ENCODE measurements at regions not wholly inside any gene's neighbourhood (a gene's known extent, or its start where the extent isn't known, plus 50 kb on each side); places are given as distances from the start of the nearest gene placed in this dataset.
A peak's percentile ranks its signal among the peaks of the same experiment; 100 is the strongest.
"Not testable (repeated sequence)": the region's sequence is repeated elsewhere in the genome, so short reads cannot be mapped to it uniquely, and the experiment has no call there.

GRCh38 chr12:104888481-104888880 is 69.6 kb downstream of the SLC41A2 start:
- H3K36me3 ChIP-seq: no peaks in the 10 kb centered on the region
- no peaks in the 10 kb centered on the region for H3K9me3 ChIP-seq
- no peak overlapping the region for H3K4me3 ChIP-seq
- H3K27me3 ChIP-seq: no peaks in the 10 kb centered on the region
- no peak for DNase-seq
- intact Hi-C loops (cut with DNase I; ENCODE audit: low total_unique reads): no loop called here
- no peak for ATAC-seq
- TF ChIP-seq, protein P1, sequence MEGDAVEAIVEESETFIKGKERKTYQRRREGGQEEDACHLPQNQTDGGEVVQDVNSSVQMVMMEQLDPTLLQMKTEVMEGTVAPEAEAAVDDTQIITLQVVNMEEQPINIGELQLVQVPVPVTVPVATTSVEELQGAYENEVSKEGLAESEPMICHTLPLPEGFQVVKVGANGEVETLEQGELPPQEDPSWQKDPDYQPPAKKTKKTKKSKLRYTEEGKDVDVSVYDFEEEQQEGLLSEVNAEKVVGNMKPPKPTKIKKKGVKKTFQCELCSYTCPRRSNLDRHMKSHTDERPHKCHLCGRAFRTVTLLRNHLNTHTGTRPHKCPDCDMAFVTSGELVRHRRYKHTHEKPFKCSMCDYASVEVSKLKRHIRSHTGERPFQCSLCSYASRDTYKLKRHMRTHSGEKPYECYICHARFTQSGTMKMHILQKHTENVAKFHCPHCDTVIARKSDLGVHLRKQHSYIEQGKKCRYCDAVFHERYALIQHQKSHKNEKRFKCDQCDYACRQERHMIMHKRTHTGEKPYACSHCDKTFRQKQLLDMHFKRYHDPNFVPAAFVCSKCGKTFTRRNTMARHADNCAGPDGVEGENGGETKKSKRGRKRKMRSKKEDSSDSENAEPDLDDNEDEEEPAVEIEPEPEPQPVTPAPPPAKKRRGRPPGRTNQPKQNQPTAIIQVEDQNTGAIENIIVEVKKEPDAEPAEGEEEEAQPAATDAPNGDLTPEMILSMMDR (IDR thresholded peaks at IDR 0.05 in 4 of 5, conservative IDR thresholded peaks at IDR 0.05 in 1 of 5): no peak
- H3K27ac ChIP-seq: no peak overlapping the region
- H3K4me1 ChIP-seq: no peaks in the 10 kb centered on the region
- in situ Hi-C loops (cut with MboI; ENCODE audit: low sequenced_read_pairs in 4 of 4): no loop called here

DNA sequence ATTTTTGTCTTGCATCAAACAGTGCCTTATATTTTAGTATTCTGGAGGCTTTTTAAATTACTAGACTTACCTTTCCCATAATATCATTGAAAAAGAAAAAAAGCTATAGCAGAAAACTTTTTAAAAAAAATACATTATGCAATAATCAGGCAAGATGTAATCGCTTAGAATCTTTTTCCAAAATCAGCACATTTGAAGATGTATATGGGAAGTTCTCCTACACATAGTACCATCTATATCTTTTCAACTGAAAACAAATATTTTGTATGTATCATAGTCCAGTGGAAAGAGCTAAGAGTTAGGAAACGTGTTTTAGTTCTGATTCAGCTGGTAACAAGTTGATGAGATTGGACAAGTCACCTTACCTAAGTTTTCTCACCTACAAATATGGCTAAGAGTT is 70.6 kb downstream of the SLC41A2 start:
- no peaks in the 10 kb centered on the region for H3K4me1 ChIP-seq
- no peak overlapping the region for H3K27ac ChIP-seq
- H3K36me3 ChIP-seq: no peaks in the 10 kb centered on the region
- intact Hi-C loops (cut with DNase I; ENCODE audit: low total_unique reads) (no loop called here), in situ Hi-C loops (cut with MboI; ENCODE audit: low sequenced_read_pairs in 4 of 4) (no loop called here)
- ATAC-seq: no peak
- TF ChIP-seq, protein P1 (IDR thresholded peaks at IDR 0.05 in 4 of 5, conservative IDR thresholded peaks at IDR 0.05 in 1 of 5): no peak
- no peak for TF ChIP-seq POLR2A (IDR thresholded peaks at IDR 0.05)
- no peaks in the 10 kb centered on the region for H3K27me3 ChIP-seq
- no peak for DNase-seq
- no peaks in the 10 kb centered on the region for H3K9me3 ChIP-seq
- no peak overlapping the region for H3K4me3 ChIP-seq

DNA sequence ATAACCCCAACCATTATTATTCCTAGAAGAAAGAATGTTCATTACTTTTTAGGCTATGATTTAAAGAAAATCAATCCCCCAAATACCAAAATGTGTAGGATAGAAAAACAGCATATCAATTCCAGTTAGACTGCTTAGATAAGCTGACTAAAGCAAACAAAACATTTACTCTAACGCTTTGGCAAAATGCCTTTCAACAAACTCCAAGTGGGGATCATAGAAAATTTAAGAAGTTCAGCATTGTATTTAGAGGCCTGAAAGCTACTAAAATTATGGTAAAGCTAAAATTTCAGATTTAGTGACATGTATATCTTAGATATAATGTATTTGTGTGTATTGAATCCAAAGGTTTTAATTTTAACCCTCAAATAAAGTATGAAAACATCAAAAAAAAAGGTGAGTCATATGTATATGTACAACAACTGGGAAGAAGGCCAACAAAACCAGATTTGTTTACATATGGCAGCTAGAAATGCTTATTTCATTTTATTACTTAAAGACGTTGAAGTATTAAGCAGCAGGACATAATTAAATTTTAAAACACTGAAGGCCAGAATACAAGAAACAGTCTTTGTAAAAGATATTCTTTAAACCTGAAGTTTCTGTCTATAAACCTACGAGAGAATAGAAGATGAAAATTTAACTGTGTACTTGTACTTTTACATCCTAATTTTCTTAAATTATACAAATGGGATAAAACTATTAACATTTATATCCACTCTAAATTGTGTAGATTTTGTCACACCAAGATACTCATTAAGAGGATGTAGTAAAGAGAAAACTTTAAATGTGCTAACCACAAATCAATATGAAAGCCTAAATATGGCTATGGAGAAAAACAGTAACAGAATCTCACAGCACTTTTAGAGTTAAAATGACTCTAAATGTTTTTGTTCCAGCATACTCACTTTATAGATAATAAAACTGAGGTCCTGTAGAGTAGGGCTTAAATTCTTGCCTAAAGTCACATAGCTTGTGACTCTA is 71.4 kb downstream of the SLC41A2 start:
- in situ Hi-C loops (cut with MboI; ENCODE audit: low sequenced_read_pairs in 4 of 4) (no loop called here), intact Hi-C loops (cut with DNase I; ENCODE audit: low total_unique reads) (no loop called here)
- no peak for ATAC-seq
- DNase-seq: no peak
- no peaks in the 10 kb centered on the region for H3K9me3 ChIP-seq
- H3K4me3 ChIP-seq: no peak overlapping the region
- H3K27me3 ChIP-seq: no peaks in the 10 kb centered on the region
- no peaks in the 10 kb centered on the region for H3K36me3 ChIP-seq
- H3K27ac ChIP-seq: no peak overlapping the region
- no peaks in the 10 kb centered on the region for H3K4me1 ChIP-seq
- TF ChIP-seq, protein P1 (IDR thresholded peaks at IDR 0.05 in 4 of 5, conservative IDR thresholded peaks at IDR 0.05 in 1 of 5): no peak
- no peak for TF ChIP-seq POLR2A (IDR thresholded peaks at IDR 0.05)

DNA sequence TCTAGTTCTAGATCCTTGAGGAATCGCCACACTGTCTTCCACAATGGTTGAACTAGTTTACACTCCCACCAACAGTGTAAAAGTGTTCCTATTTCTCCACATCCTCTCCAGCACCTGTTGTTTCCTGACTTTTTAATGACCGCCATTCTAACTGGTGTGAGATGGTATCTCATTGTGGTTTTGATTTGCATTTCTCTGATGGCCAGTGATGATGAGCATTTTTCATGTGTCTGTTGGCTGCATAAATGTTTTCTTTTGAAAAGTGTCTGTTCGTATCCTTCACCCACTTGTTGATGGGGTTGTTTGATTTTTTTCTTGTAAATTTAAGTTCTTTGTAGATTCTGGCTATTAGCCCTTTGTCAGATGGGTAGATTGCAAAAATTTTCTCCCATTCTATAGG is 79.2 kb downstream of the SLC41A2 start:
- intact Hi-C loops (cut with DNase I; ENCODE audit: low total_unique reads) (loop anchor here (1.0 kb wide), 1 partner anchor 497 kb away; no protein-coding TSS in a partner anchor), in situ Hi-C loops (cut with MboI; ENCODE audit: low sequenced_read_pairs in 4 of 4) (loop anchor here (5.0 to 10.0 kb wide), 3 partner anchors 494 to 674 kb away; no protein-coding TSS in a partner anchor)
- ATAC-seq, H3K36me3 ChIP-seq, H3K4me1 ChIP-seq, H3K27me3 ChIP-seq, H3K4me3 ChIP-seq, H3K27ac ChIP-seq, H3K9me3 ChIP-seq, DNase-seq: not testable (repeated sequence)

GRCh38 chr12:104877103-104877705 is 80.9 kb downstream of the SLC41A2 start:
- DNase-seq (no peak), ATAC-seq (peak in 1 of 2 donors; percentile 44)
- TF ChIP-seq, protein P1 (IDR thresholded peaks at IDR 0.05 in 4 of 5, conservative IDR thresholded peaks at IDR 0.05 in 1 of 5): peak in 4 of 5 experiments; percentile 46 to 60 (median 52)
- no peak for TF ChIP-seq POLR2A (IDR thresholded peaks at IDR 0.05)
- H3K36me3 ChIP-seq: no peaks in the 10 kb centered on the region
- H3K27me3 ChIP-seq: no peaks in the 10 kb centered on the region
- no peaks in the 10 kb centered on the region for H3K9me3 ChIP-seq
- intact Hi-C loops (cut with DNase I; ENCODE audit: low total_unique reads) (loop anchor here (2.0 kb wide), 1 partner anchor 676 kb away; no protein-coding TSS in a partner anchor), in situ Hi-C loops (cut with MboI; ENCODE audit: low sequenced_read_pairs in 4 of 4) (loop anchor here (5.0 to 10.0 kb wide), 3 partner anchors 492 to 672 kb away; no protein-coding TSS in a partner anchor)
- no peak overlapping the region for H3K4me3 ChIP-seq
- no peaks in the 10 kb centered on the region for H3K4me1 ChIP-seq
- H3K27ac ChIP-seq: no peak overlapping the region

Measured in gastrocnemius medialis (tissue), 4 donors.